H9 (cell line): ENCODE measurements at regions not wholly inside any gene's neighbourhood (a gene's known extent, or its start where the extent isn't known, plus 50 kb on each side); places are given as distances from the start of the nearest gene placed in this dataset.

Experiments
- DNase-seq: peaks from one replicate; pipeline ENCODE4 v3.0.0-alpha.2; 2017
- H2AFZ ChIP-seq: one replicate; pipeline ENCODE4 v1.6.1; 2013; ENCODE audit warnings: mild to moderate bottlenecking, low read length, control low read depth, moderate library complexity
- H2AK5ac ChIP-seq: 2 replicates; pipeline ENCODE4 v1.6.1; 2013; ENCODE audit warnings: low read length, control low read depth, mixed read lengths; ENCODE audit not compliant: insufficient read length
- H2BK120ac ChIP-seq: one replicate; pipeline ENCODE4 v1.6.1; 2013; ENCODE audit warnings: low read depth, mild to moderate bottlenecking, low read length, control low read depth, inconsistent platforms; ENCODE audit not compliant: poor library complexity, severe bottlenecking
- H2BK12ac ChIP-seq: 2 replicates; pipeline ENCODE4 v1.6.1; 2013; ENCODE audit warnings: low read length, control low read depth, mixed read lengths, low read depth; ENCODE audit not compliant: insufficient read length
- H2BK15ac ChIP-seq: 2 replicates; pipeline ENCODE4 v1.6.1; 2013; ENCODE audit warnings: low read depth, low read length, control low read depth
- H2BK20ac ChIP-seq: one replicate; pipeline ENCODE4 v1.6.1; 2013; ENCODE audit warnings: low read depth, mild to moderate bottlenecking, low read length, control low read depth, inconsistent platforms; ENCODE audit not compliant: poor library complexity, severe bottlenecking
- H2BK5ac ChIP-seq: 2 replicates; pipeline ENCODE4 v1.6.1; 2013; ENCODE audit warnings: low read length, control low read depth, mixed read lengths; ENCODE audit not compliant: insufficient read length
- H3K14ac ChIP-seq: 2 replicates; pipeline ENCODE4 v1.6.1; 2013; ENCODE audit warnings: low read length, control low read depth; ENCODE audit not compliant: insufficient read depth
- H3K18ac ChIP-seq: 2 replicates; pipeline ENCODE4 v1.6.1; 2013; ENCODE audit warnings: low read depth, mild to moderate bottlenecking, mixed read lengths, low read length, control low read depth; ENCODE audit not compliant: insufficient read length
- H3K23ac ChIP-seq: 2 replicates; pipeline ENCODE4 v1.6.1; 2013; ENCODE audit warnings: low read length, control low read depth, mixed read lengths, low read depth; ENCODE audit not compliant: insufficient read length
- H3K23me2 ChIP-seq: 2 replicates; pipeline ENCODE4 v1.6.1; 2013; ENCODE audit warnings: low read depth, mild to moderate bottlenecking, mixed read lengths, low read length, control low read depth; ENCODE audit not compliant: insufficient read length, poor library complexity, severe bottlenecking
- H3K27ac ChIP-seq: 2 replicates; pipeline ENCODE4 v1.5.1; 2013; ENCODE audit warnings: low read length, control low read depth, mixed read lengths, low read depth; ENCODE audit not compliant: insufficient read length
- H3K27me3 ChIP-seq: 2 replicates; pipeline ENCODE4 v1.6.1; 2013; ENCODE audit warnings: low read length, control low read depth, inconsistent platforms; ENCODE audit not compliant: insufficient read depth
- H3K4ac ChIP-seq: 2 replicates; pipeline ENCODE4 v1.6.1; 2013; ENCODE audit warnings: low read depth, mild to moderate bottlenecking, control low read depth, inconsistent platforms, low read length, moderate library complexity
- H3K4me1 ChIP-seq: 2 replicates; pipeline ENCODE4 v1.6.1; 2013; ENCODE audit warnings: low read length, control low read depth, inconsistent platforms; ENCODE audit not compliant: insufficient read depth
- H3K4me2 ChIP-seq: 2 replicates; pipeline ENCODE4 v1.6.1; 2013; ENCODE audit warnings: low read length, control low read depth, mixed read lengths; ENCODE audit not compliant: insufficient read length, insufficient read depth
- H3K56ac ChIP-seq: 2 replicates; pipeline ENCODE4 v1.6.1; 2013; ENCODE audit warnings: low read depth, mild to moderate bottlenecking, mixed read lengths, low read length, control low read depth; ENCODE audit not compliant: insufficient read length
- H3K79me1 ChIP-seq: 2 replicates; pipeline ENCODE4 v1.6.1; 2013; ENCODE audit warnings: low read depth, mild to moderate bottlenecking, moderate library complexity, low read length, control low read depth, inconsistent platforms; ENCODE audit not compliant: insufficient read depth, poor library complexity, severe bottlenecking
- H3K79me2 ChIP-seq: 2 replicates; pipeline ENCODE4 v1.6.1; 2013; ENCODE audit warnings: low read length, control low read depth, inconsistent platforms; ENCODE audit not compliant: insufficient read depth
- H3K9ac ChIP-seq: 2 replicates; pipeline ENCODE4 v1.6.1; 2013; ENCODE audit warnings: low read length, control low read depth, mixed read lengths; ENCODE audit not compliant: insufficient read length; ENCODE audit errors: extremely low read depth
- H3K9me3 ChIP-seq: one replicate; pipeline ENCODE4 v1.6.1; 2013; ENCODE audit warnings: low read depth, low read length, inconsistent platforms; ENCODE audit not compliant: control insufficient read depth
- H3T11ph ChIP-seq: one replicate; pipeline ENCODE4 v1.6.1; 2013; ENCODE audit warnings: mild to moderate bottlenecking, low read length, control low read depth, inconsistent platforms
- H4K20me1 ChIP-seq: one replicate; pipeline ENCODE4 v1.6.1; 2013; ENCODE audit not compliant: control insufficient read depth, insufficient read length, insufficient read depth
- H4K5ac ChIP-seq: 2 replicates; pipeline ENCODE4 v1.6.1; 2013; ENCODE audit warnings: low read depth, mild to moderate bottlenecking, mixed read lengths, low read length, control low read depth; ENCODE audit not compliant: insufficient read length
- H4K8ac ChIP-seq: replicated peaks from 2 replicates; pipeline ENCODE4 v1.6.1; 2013; ENCODE audit warnings: low read length, control low read depth, mixed read lengths, low read depth; ENCODE audit not compliant: insufficient read length
- H4K91ac ChIP-seq: 2 replicates; pipeline ENCODE4 v1.6.1; 2013; ENCODE audit warnings: low read depth, mild to moderate bottlenecking, moderate library complexity, mixed read lengths, low read length, control low read depth; ENCODE audit not compliant: insufficient read length
- H3K27ac Mint-ChIP-seq, 3 experiments: 2 replicates in 2 of 3; 3 replicates in 1 of 3; pipeline ENCODE4 v1.8.0; 2020 to 2021; ENCODE audit warnings: mixed read lengths in 3 of 3, mild to moderate bottlenecking in 1 of 3, moderate library complexity in 1 of 3
- H3K27me3 Mint-ChIP-seq: 2 replicates; pipeline ENCODE4 v1.8.0; 2021; ENCODE audit warnings: low read depth, mild to moderate bottlenecking, moderate library complexity, mixed read lengths
- H3K36me3 Mint-ChIP-seq, 3 experiments: 2 replicates in 2 of 3; 3 replicates in 1 of 3; pipeline ENCODE4 v1.8.0; 2020 to 2021; ENCODE audit warnings: low read depth in 3 of 3, mixed read lengths in 3 of 3; ENCODE audit not compliant: insufficient read depth in 1 of 3
- H3K4me1 Mint-ChIP-seq, 2 experiments: 2 replicates each; pipeline ENCODE4 v1.8.0; 2020; ENCODE audit warnings: mixed read lengths in 2 of 2
- H3K4me3 Mint-ChIP-seq, 2 experiments: 2 replicates in 1 of 2; 3 replicates in 1 of 2; pipeline ENCODE4 v1.8.0; 2020 to 2021; ENCODE audit warnings: mild to moderate bottlenecking in 2 of 2, mixed read lengths in 2 of 2, moderate library complexity in 1 of 2
- H3K9me3 Mint-ChIP-seq, 2 experiments: 2 replicates in 1 of 2; 3 replicates in 1 of 2; pipeline ENCODE4 v1.8.0; 2020; ENCODE audit warnings: mild to moderate bottlenecking in 2 of 2, mixed read lengths in 2 of 2, moderate library complexity in 1 of 2
- WGBS: extraction: QIAGEN DNeasy Blood & Tissue Kit; methylation state at CpG from one replicate; pipeline ENCODE4 v1.1.7; 2013; ENCODE audit warnings: missing lambda C conversion rate, low lambda C conversion rate, mixed read lengths; ENCODE audit not compliant: insufficient read length; ENCODE audit errors: extremely low coverage; 5-methylcytosine and 5-hydroxymethylcytosine counted together
- TF ChIP-seq, protein P1 (sequence below): fragments of 200-600 bp; sonication (generic); conservative IDR thresholded peaks from 3 replicates; pipeline ENCODE4 v1.8.0; 2021; ENCODE audit warnings: antibody characterized with exemption, mild to moderate bottlenecking

DNA sequence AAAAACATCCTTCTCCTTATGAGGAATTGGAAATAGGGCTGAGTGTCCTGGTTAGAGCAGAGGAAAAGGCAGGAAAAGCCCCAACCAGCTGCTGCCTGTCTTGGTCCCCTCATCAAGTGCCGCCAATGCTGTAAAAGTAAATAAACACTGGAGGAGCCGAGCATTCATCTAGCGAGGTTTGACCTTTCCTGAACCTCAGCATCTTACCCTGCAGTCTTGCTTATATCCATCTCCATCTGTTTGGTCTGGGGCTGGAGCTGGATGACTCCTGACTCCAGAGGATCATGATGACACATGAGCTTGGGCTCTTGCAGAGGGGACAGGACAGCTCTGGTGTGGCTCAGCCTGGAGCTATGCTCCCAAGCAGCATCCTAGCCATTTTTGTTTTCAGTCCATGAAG, 501.1 kb downstream of the TNS3 start:
- H3K27me3 Mint-ChIP-seq = no peaks in the 10 kb centered on the region; the same call in 1 of the 2 replicates
- no peak overlapping the region for H3K27ac Mint-ChIP-seq
- no peaks in the 10 kb centered on the region for H3K79me2 ChIP-seq
- H2BK120ac ChIP-seq = no peak overlapping the region
- no peak overlapping the region for H3K4ac ChIP-seq
- no peak overlapping the region for H3K4me2 ChIP-seq
- H4K20me1 ChIP-seq = no peaks in the 10 kb centered on the region
- H3K9me3 ChIP-seq = no peaks in the 10 kb centered on the region
- H2AK5ac ChIP-seq = no peak overlapping the region
- no peak overlapping the region for H4K5ac ChIP-seq
- no peak for DNase-seq
- H3T11ph ChIP-seq = no peak overlapping the region
- no peak overlapping the region for H2BK5ac ChIP-seq
- H3K14ac ChIP-seq = no peak overlapping the region
- no peak overlapping the region for H2BK15ac ChIP-seq
- no peak overlapping the region for H2AFZ ChIP-seq
- no peak overlapping the region for H3K9ac ChIP-seq
- H3K4me1 ChIP-seq = no peaks in the 10 kb centered on the region
- H3K23ac ChIP-seq = no peak overlapping the region
- no peak overlapping the region for H2BK12ac ChIP-seq
- no peak overlapping the region for H3K56ac ChIP-seq
- no peaks in the 10 kb centered on the region for H3K36me3 Mint-ChIP-seq
- H3K4me1 Mint-ChIP-seq = no peaks in the 10 kb centered on the region
- H4K91ac ChIP-seq = no peak overlapping the region
- H3K27me3 ChIP-seq = no peaks in the 10 kb centered on the region
- H3K18ac ChIP-seq = no peak overlapping the region
- WGBS = no CpG with 5 or more reads among the region's 3 CpGs
- H3K27ac ChIP-seq = no peak overlapping the region
- H3K79me1 ChIP-seq = no peaks in the 10 kb centered on the region
- no peak overlapping the region for H4K8ac ChIP-seq
- no peaks in the 10 kb centered on the region for H3K9me3 Mint-ChIP-seq
- H3K23me2 ChIP-seq = no peaks in the 10 kb centered on the region
- TF ChIP-seq, protein P1, sequence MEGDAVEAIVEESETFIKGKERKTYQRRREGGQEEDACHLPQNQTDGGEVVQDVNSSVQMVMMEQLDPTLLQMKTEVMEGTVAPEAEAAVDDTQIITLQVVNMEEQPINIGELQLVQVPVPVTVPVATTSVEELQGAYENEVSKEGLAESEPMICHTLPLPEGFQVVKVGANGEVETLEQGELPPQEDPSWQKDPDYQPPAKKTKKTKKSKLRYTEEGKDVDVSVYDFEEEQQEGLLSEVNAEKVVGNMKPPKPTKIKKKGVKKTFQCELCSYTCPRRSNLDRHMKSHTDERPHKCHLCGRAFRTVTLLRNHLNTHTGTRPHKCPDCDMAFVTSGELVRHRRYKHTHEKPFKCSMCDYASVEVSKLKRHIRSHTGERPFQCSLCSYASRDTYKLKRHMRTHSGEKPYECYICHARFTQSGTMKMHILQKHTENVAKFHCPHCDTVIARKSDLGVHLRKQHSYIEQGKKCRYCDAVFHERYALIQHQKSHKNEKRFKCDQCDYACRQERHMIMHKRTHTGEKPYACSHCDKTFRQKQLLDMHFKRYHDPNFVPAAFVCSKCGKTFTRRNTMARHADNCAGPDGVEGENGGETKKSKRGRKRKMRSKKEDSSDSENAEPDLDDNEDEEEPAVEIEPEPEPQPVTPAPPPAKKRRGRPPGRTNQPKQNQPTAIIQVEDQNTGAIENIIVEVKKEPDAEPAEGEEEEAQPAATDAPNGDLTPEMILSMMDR = no peak
- no peak overlapping the region for H2BK20ac ChIP-seq
- H3K4me3 Mint-ChIP-seq = no peak overlapping the region
